Chondrocyte (in vitro differentiated cells): ENCODE measurements at regions not wholly inside any gene's neighbourhood (a gene's known extent, or its start where the extent isn't known, plus 50 kb on each side); places are given as distances from the start of the nearest gene placed in this dataset.

Source experiments
- DNase-seq: peaks from one replicate; pipeline ENCODE4 v3.0.0; 2021; ENCODE audit warnings: mixed read lengths, low spot score
- H3K27ac Mint-ChIP-seq: one replicate; pipeline ENCODE4 v1.8.0; 2021; ENCODE audit warnings: mild to moderate bottlenecking, moderate library complexity, mixed read lengths; ENCODE audit not compliant: unreplicated experiment
- H3K27me3 Mint-ChIP-seq: 2 replicates; pipeline ENCODE4 v1.8.0; 2021; ENCODE audit warnings: low read depth, mixed read lengths
- H3K36me3 Mint-ChIP-seq: 2 replicates; pipeline ENCODE4 v1.8.0; 2021; ENCODE audit warnings: low read depth, mixed read lengths
- H3K4me1 Mint-ChIP-seq: 2 replicates; pipeline ENCODE4 v1.8.0; 2021; ENCODE audit warnings: low read depth, mild to moderate bottlenecking, mixed read lengths
- H3K4me3 Mint-ChIP-seq: one replicate; pipeline ENCODE4 v1.8.0; 2021; ENCODE audit warnings: mild to moderate bottlenecking, moderate library complexity, mixed read lengths; ENCODE audit not compliant: unreplicated experiment
- H3K9me3 Mint-ChIP-seq: 2 replicates; pipeline ENCODE4 v1.8.0; 2021; ENCODE audit warnings: low read depth, mixed read lengths
- TF ChIP-seq, protein P1 (sequence below): fragments of 200-600 bp; sonication (generic); IDR thresholded peaks from 2 replicates; pipeline ENCODE4 v1.5.0; 2021; ENCODE audit warnings: antibody characterized with exemption, mild to moderate bottlenecking, moderate library complexity

DNA sequence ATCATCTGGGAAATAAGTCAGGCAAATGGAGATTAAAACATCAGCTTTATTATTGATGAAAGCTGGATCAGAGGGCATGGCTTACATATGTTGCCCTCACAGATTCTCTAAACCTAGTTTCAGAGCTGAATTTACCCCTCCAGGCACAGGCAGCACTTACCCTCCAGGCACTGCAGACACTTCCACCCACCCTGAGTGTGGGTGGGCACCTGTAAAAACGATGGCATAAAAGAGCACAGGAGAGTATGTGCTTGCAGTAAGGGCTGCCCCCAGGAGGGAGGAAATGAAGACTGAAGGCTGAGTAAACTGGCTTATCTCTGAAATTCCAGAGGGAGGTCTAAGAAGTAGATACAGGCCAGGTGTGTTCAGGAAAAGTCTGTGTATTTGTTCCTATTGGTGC, 185.0 kb upstream of the HTR2A start:
- Mint-ChIP-seq H3K9me3 (peaks cover 9% of the 10 kb centered on the region), H3K36me3 (no peaks in the 10 kb centered on the region)

GRCh38 chr13:47081246-47081645, 184.4 kb upstream of the HTR2A start:
- TF ChIP-seq, protein P1, sequence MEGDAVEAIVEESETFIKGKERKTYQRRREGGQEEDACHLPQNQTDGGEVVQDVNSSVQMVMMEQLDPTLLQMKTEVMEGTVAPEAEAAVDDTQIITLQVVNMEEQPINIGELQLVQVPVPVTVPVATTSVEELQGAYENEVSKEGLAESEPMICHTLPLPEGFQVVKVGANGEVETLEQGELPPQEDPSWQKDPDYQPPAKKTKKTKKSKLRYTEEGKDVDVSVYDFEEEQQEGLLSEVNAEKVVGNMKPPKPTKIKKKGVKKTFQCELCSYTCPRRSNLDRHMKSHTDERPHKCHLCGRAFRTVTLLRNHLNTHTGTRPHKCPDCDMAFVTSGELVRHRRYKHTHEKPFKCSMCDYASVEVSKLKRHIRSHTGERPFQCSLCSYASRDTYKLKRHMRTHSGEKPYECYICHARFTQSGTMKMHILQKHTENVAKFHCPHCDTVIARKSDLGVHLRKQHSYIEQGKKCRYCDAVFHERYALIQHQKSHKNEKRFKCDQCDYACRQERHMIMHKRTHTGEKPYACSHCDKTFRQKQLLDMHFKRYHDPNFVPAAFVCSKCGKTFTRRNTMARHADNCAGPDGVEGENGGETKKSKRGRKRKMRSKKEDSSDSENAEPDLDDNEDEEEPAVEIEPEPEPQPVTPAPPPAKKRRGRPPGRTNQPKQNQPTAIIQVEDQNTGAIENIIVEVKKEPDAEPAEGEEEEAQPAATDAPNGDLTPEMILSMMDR, result no peak
- Mint-ChIP-seq H3K9me3 (peaks cover 14% of the 10 kb centered on the region), H3K36me3 (no peaks in the 10 kb centered on the region), H3K4me1 (peaks cover 4% of the 10 kb centered on the region), H3K27ac (no peak overlapping the region), H3K4me3 (no peak overlapping the region), H3K27me3 (no peaks in the 10 kb centered on the region)
- no peak for DNase-seq

More for the DNA sequence above, 185.0 kb upstream of the HTR2A start:
- no peaks in the 10 kb centered on the region for H3K27me3 Mint-ChIP-seq
- TF ChIP-seq, protein P1, result no peak
- DNase-seq, result no peak
- H3K4me1 Mint-ChIP-seq, result peaks cover 4% of the 10 kb centered on the region
- no peak overlapping the region for H3K27ac Mint-ChIP-seq
- no peak overlapping the region for H3K4me3 Mint-ChIP-seq

DNA sequence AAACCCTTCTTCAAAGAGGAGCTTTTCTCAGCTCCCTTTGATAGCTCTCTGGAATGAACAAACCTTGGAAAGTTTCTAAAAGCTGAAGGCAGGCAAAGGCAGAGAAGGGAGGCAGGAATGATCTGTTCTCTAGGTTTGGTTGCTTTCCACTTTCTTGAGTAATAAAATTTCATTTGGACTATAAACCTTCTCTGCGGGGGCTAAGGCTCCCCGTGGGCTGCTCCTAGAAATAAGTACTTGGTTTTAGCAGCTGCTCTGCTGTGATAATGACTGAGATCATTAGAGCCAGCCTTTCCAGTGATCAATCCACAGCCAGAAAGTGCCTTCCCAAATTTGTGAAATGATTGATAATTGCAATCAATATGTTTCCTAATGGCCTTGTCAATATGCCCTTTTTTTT, 183.8 kb upstream of the HTR2A start:
- no peak overlapping the region for H3K4me3 Mint-ChIP-seq
- TF ChIP-seq, protein P1, result no peak
- H3K4me1 Mint-ChIP-seq, result peaks cover 4% of the 10 kb centered on the region
- H3K27me3 Mint-ChIP-seq, result no peaks in the 10 kb centered on the region
- peaks cover 21% of the 10 kb centered on the region for H3K9me3 Mint-ChIP-seq
- no peak for DNase-seq
- H3K36me3 Mint-ChIP-seq, result peaks cover 4% of the 10 kb centered on the region
- H3K27ac Mint-ChIP-seq, result no peak overlapping the region

- Mint-ChIP-seq H3K4me1 (no peaks in the 10 kb centered on the region), H3K4me3 (no peak overlapping the region), H3K36me3 (peaks cover 11% of the 10 kb centered on the region), H3K27ac (no peak overlapping the region), H3K9me3 (peaks cover 41% of the 10 kb centered on the region), H3K27me3 (no peaks in the 10 kb centered on the region)
- TF ChIP-seq, protein P1, result no peak
- no peak for DNase-seq
Measured at GRCh38 chr13:47076500-47076899, 179.6 kb upstream of the HTR2A start.

DNA sequence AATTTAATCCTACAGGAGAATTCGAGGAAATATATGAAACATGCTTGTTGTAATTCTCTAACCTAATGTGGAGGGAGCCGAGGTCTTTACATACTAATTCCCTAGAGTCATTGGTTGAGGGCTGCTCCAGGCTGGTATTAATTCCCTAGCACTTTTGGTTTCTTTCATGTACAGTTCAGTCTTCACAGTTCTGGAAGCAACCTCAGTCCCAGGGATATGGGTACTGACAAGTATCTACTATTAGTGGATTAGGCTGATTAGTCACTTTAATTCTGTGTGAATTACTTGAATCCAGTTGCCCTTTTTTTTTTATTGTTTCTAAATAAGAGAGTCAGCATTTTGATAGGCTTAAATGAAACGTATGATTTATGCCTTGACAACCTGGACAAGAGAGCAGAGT, 172.3 kb upstream of the HTR2A start:
- H3K27ac Mint-ChIP-seq, result no peak overlapping the region
- no peaks in the 10 kb centered on the region for H3K36me3 Mint-ChIP-seq

More for the DNA sequence above, 172.3 kb upstream of the HTR2A start:
- H3K9me3 Mint-ChIP-seq, result peaks cover 7% of the 10 kb centered on the region
- DNase-seq, result no peak
- H3K4me1 Mint-ChIP-seq, result no peaks in the 10 kb centered on the region
- TF ChIP-seq, protein P1, result no peak
- no peak overlapping the region for H3K4me3 Mint-ChIP-seq
- H3K27me3 Mint-ChIP-seq, result peaks cover 16% of the 10 kb centered on the region
